Suprapubic skin (tissue), 3 donors: ENCODE measurements at regions not wholly inside any gene's neighbourhood (a gene's known extent, or its start where the extent isn't known, plus 50 kb on each side); places are given as distances from the start of the nearest gene placed in this dataset.

Experiments
- POLR2A ChIP-seq, 2 donors: fragments of 450-650 bp; IDR thresholded peaks; one replicate each; pipeline ENCODE4 v1.6.1; 2017; ENCODE audit warnings: antibody characterized with exemption in 2 of 2, mild to moderate bottlenecking in 2 of 2, moderate library complexity in 2 of 2
- TF ChIP-seq, protein P1 (sequence below), 2 donors: fragments of 200-600 bp in 1 of 2; fragments of 450-650 bp in 1 of 2; sonication (generic) in 1 of 2; IDR thresholded peaks; one replicate each; pipeline ENCODE4 v1.5.1; 2016 to 2019; ENCODE audit warnings: antibody characterized with exemption in 2 of 2, mild to moderate bottlenecking in 1 of 2, moderate library complexity in 1 of 2

GRCh38 chr6:53995935-53996334 is 115.3 kb upstream of the MLIP start:
- TF ChIP-seq POLR2A (IDR thresholded peaks at IDR 0.05), result no peak
- TF ChIP-seq, protein P1, sequence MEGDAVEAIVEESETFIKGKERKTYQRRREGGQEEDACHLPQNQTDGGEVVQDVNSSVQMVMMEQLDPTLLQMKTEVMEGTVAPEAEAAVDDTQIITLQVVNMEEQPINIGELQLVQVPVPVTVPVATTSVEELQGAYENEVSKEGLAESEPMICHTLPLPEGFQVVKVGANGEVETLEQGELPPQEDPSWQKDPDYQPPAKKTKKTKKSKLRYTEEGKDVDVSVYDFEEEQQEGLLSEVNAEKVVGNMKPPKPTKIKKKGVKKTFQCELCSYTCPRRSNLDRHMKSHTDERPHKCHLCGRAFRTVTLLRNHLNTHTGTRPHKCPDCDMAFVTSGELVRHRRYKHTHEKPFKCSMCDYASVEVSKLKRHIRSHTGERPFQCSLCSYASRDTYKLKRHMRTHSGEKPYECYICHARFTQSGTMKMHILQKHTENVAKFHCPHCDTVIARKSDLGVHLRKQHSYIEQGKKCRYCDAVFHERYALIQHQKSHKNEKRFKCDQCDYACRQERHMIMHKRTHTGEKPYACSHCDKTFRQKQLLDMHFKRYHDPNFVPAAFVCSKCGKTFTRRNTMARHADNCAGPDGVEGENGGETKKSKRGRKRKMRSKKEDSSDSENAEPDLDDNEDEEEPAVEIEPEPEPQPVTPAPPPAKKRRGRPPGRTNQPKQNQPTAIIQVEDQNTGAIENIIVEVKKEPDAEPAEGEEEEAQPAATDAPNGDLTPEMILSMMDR (IDR thresholded peaks at IDR 0.05), result no peak
